NCI-H1092 (cell line): ENCODE measurements at regions not wholly inside any gene's neighbourhood (a gene's known extent, or its start where the extent isn't known, plus 50 kb on each side); places are given as distances from the start of the nearest gene placed in this dataset.
"Not testable (repeated sequence)": the region's sequence is repeated elsewhere in the genome, so short reads cannot be mapped to it uniquely, and the experiment has no call there.

ENCODE experiments used
- DNase-seq: peaks from one replicate; lab custom pipeline; 2025; lab: John Stamatoyannopoulos, UW

DNA sequence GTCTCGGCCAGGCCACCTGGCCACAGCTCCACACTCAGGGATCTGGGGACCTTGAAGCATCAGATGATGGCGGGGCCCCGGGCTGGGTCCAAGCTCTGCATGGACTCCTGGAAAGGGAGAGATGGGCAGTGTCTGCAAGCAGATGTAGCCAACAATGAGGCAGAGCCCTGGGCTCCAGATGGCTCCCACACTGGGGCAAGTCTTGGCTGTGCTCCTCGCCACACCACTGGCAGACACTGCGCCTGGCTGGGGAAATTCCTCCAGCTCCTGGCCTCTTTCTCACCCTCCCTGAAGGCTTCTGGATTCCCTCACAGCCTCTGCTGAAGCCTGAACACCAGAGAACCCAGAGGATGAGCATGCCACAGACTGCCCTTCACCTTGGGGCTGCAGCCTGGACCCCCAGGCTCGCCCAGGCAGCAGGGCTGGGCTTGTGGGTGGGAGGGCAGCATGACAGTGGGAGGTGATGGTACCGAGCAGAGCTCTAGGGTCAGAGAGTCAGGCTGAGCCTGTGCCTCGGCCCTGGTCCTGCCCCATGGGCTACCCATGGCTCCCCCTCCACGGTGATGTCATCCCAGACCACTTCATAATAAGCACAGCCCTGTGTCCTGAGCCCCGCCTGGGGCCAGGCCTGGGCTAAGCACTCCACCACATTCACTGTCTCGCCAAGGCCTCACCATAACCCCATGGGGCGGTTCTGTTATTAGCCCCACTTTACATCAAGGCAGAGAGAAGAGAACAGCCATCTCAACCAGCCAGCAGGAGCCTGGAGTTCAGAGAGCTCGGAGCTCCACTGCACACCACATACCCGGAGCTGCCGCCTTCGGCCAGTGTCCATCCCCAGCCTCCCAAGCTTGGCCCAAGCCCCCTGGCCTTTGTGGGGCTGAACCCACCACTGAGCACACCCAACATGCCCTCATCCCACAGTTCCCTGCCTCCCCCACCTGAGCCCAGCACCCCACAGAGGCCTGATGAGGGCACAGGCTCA lies 62.2 kb upstream of the ADAMTS2 start:
- no peak for DNase-seq

DNA sequence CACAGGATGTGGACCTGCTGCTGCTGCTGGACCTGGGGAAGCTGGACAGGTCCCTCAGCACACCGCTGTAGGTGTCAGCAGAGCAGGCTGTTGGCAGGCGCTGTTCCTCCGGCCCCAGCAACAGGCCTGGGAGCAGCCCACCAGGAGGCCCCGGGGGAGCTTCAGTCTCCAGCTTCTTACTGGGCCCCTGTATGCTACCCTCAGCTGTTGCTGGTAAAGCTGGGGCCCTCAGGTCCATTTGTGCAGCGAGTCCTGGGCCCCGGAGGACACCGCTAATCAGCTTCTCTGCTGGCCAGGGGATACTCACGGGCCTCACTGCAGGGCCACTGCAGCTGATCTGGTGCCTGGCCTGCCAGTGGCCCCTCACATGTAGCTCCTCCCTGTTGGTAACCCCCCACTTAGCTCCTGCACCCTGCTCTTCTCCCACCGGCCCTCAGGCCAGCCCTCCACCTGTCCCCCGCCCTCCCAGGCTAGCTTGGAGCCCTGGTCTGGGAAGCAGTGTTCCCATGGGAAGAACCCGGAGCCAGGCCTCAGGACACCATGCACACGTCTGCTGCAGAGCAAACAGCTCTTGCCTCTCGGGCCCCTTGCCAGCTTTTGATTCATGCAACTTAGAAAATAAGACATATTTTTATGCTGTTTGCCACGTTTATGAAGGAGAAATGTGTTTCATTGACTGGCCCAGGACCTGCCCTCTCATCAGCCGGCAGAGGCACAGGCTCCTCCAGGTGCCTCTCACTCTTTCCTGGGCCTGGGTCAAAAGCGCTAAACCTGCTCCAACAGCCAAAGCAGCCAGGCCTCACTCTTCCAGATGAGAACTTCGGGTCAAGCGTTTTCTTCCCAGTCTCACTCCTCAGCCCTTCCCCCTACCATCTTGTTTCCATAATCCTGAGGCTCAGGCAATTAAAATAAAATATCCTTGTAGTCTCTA lies 61.0 kb upstream of the ADAMTS2 start:
- DNase-seq = no peak

DNA sequence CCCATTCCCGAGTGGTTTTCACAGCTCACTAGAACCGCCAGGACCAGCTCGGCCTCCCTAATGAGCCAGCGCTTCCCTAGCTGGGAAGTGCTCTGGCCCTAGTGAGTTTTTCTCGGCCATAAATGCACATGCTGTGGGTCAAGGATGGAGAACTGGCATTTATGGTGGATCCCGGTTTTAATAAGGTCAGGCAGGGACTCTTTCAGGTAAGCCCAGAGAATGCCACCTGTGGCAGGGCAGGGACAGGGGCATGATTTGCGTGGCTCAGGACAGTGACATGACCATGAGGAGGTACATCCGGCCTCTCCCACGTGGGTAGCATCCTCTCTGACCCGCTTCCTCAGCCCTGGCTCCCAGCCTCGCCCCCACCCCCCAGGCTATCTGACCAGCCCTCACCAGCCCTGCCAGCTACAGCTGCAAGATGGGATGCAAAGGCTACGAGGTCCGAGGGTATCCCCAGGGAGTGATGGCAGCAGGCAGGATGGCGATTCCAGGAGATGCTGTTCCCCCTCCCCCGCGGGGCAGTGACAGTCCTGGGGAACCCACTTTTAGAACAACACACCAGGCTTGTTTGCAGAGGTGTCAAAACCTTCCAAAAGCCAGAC lies 60.3 kb upstream of the ADAMTS2 start:
- DNase-seq = no peak

DNA sequence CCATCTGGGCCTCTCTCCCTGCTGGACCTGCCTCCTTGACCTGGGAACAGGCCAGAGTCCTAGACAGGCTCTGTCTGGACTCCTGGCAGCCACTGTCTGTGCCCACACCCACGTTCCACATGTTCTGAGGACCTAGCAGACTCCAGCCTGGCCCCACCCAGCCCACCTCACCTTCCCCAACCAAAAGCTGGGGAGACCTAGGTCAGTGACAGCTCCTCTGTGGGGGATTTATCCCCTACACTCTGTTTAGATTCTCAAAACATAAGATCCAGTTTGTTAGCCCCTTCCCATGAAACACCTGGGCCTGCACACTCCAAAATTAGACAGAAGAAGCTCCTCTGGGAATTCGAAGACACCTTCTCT lies 59.8 kb upstream of the ADAMTS2 start:
- no peak for DNase-seq

DNA sequence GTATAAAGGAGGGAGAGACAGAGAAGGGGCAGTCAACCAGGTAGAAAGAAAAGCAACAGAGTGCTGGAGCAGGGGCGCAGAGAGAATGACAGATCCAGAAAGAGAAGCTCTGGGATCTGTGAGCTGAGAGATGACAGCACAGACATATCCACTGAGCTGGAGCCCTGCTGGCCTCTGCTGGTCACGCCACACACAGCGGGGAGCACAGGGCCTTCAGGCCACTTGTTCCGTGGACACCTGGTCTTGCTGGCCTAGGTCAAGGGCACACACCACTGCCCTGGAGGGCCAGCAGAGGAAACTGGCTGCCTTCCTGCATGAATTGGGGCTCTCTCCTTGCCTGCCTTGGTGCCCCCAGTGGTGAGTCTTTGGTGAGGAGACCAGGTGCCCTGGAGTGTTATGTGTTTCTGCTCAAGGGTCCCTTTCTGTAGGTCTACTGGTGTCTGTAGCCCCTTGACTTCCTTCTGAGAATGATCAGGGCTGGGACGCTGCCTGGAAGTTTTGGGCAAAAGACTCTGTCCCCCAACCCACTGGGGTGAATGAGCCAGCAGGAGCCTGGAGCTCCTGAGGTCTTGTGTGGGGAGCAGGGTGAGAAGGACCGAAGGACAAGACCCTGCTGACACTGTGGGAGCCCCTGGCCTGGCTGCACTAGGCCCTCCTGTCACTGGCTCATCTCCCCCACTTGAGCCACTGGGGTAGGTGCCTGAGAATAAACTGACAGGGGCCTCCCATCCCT lies 59.2 kb upstream of the ADAMTS2 start:
- DNase-seq = no peak

DNA sequence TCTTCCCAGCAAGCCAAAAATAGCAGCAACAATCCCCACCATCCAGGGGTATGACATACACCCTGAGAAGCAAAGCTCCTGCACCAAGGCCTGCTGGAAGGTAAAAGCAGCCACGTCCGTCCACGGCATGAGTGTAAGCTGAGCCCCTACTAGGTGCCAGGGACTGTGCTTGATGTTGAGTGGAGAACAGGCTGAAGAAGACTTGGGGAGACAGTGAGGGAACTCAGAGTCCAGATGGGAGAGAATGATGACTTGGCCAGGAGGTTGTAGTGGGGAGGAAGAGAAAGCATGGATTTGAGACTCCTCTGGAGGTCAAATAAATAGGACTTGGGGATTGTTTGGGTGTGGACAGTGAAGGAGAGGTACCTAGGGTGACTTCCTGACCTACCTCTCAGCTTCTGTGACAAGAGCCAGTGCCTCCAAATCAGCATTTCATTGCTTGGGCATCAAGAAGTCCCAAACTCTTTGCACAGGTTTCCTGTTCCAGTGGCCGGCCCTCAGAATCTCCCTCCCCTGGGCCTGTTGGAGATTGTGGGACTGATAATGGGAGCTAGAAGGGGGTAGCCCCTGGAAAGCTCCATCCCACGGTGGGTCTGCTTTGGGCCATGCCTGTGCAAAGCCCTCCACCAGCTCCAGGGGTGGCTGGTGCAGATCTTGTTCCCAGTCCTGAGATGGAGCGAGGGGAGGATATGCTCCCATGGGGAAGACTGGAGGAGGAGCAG lies 58.3 kb upstream of the ADAMTS2 start:
- no peak for DNase-seq

DNA sequence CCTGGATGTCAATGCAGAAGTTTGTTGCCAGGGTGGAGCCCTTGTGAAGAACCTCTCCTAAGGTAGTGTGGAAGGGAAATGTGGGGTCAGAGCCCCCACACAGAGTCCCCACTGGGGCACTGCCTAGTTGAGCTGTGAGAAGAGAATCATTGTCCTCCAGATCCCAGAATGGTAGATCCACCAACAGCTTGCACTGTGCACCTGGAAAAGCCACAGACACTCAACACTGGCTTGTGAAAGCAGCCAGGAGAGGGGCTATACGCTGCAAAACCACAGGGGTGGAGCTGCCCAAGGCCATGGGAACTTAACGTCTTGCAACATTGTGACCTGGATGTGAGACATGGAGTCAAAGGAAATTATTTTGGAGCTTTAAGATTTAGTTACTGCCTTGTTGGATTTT lies 55.2 kb upstream of the ADAMTS2 start:
- DNase-seq = not testable (repeated sequence)

DNA sequence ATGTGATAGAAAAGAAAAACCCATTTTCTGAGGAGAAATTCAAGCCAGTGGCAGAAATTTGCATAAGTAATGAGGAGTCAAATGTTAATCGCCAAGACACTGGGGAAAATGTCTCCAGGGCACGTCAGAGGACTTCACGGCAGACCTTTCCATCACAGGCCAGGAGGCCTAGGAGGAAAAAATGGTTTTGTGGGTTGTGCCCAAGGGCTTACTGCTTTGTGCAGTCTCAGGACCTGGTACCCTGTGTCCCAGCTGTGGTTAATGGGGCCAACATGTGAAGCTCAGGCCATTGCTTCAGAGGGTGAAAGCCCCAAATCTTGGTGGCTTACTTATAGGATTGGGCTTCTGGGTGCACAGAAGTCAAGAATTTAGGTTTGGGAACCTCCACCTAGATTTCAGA lies 54.8 kb upstream of the ADAMTS2 start:
- no peak for DNase-seq

DNA sequence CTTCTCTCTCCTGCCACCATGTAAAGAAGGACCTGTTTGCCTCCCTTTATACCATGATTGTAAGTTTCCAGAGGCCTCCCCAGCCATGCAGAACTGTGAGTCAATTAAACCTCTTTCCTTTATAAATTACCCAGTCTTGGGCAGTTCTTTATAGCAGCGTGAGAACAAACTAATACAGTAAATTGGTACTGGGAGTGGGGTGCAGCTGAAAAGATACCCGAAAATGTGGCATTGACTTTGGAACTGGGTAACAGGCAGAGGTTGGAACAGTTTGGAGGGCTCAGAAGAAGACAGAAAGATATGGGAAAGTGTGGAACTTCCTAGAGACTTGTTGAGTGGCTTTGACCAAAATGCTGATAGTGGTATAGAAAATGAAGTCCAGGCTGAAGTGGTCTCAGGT lies 54.1 kb upstream of the ADAMTS2 start:
- not testable (repeated sequence) for DNase-seq

DNA sequence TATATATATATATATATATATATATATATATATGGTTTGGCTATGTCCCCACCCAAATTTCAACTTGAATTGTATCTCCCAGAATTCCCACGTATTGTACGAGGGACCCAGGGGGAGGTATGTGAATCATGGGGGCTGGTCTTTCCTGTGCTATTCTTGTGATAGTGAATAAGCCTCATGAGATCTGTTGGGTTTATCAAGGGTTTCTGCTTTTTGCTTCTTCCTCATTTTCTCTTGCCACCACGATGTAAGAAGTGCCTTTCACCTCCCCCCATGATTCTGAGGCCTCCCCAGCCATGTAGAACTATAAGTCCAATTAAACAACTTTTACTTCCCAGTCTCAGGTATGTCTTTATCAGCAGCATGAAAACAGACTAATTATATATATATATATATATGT lies 52.3 kb upstream of the ADAMTS2 start:
- no peak for DNase-seq
